Cardiac muscle cell (in vitro differentiated cells and primary cell): ENCODE measurements at regions not wholly inside any gene's neighbourhood (a gene's known extent, or its start where the extent isn't known, plus 50 kb on each side); places are given as distances from the start of the nearest gene placed in this dataset.
A peak's percentile ranks its signal among the peaks of the same experiment; 100 is the strongest.

ENCODE experiments used
- DNase-seq, 2 donors: peaks; one replicate each; pipeline versions ENCODE4 v3.0.0 to v3.0.0-alpha.2; 2010 to 2017; ENCODE audit warnings: low read depth in 1 of 2, low spot score in 1 of 2
- H3K27ac ChIP-seq: fragments of 200-600 bp; sonication (generic); 2 replicates; pipeline ENCODE4 v1.5.1; 2016
- H3K27me3 ChIP-seq: fragments of 200-600 bp; sonication (generic); 2 replicates; pipeline ENCODE4 v1.6.0; 2016; ENCODE audit warnings: control low read depth
- H3K36me3 ChIP-seq: fragments of 200-600 bp; sonication (generic); 2 replicates; pipeline ENCODE4 v1.5.1; 2016; ENCODE audit warnings: control low read depth
- H3K4me1 ChIP-seq: fragments of 200-600 bp; sonication (generic); 2 replicates; pipeline ENCODE4 v1.8.1; 2017; ENCODE audit warnings: low read depth, mild to moderate bottlenecking, mixed run types
- H3K4me3 ChIP-seq: fragments of 200-600 bp; sonication (generic); 2 replicates; pipeline ENCODE4 v1.5.1; 2016; ENCODE audit warnings: mild to moderate bottlenecking
- H3K9me3 ChIP-seq: fragments of 200-600 bp; sonication (generic); 2 replicates; pipeline ENCODE4 v1.5.1; 2017; ENCODE audit warnings: low read depth, mild to moderate bottlenecking, control low read depth
- CTCF ChIP-seq: IDR thresholded peaks from 2 replicates; pipeline ENCODE4 v1.5.1; 2012; ENCODE audit warnings: low read depth, mild to moderate bottlenecking, low read length

GRCh38 chr5:125348936-125349831 lies 602.7 kb upstream of the ZNF608 start:
- Histone ChIP-seq H3K4me3 (no peak overlapping the region), H3K36me3 (no peaks in the 10 kb centered on the region), H3K27ac (no peak overlapping the region), H3K27me3 (no peaks in the 10 kb centered on the region), H3K9me3 (no peaks in the 10 kb centered on the region), H3K4me1 (peaks cover 20% of the 10 kb centered on the region)
- DNase-seq = peak; percentile 30 to 49
- no peak for TF ChIP-seq CTCF

GRCh38 chr5:125357660-125358059 lies 611.2 kb upstream of the ZNF608 start:
- Histone ChIP-seq H3K27me3 (no peaks in the 10 kb centered on the region), H3K9me3 (no peaks in the 10 kb centered on the region), H3K4me1 (no peaks in the 10 kb centered on the region), H3K27ac (no peak overlapping the region), H3K36me3 (no peaks in the 10 kb centered on the region), H3K4me3 (no peak overlapping the region)
- no peak for DNase-seq
- TF ChIP-seq CTCF = no peak

GRCh38 chr5:125365747-125366146 lies 619.3 kb upstream of the ZNF608 start:
- no peak for TF ChIP-seq CTCF
- Histone ChIP-seq H3K4me3 (no peak overlapping the region), H3K27me3 (no peaks in the 10 kb centered on the region), H3K27ac (no peak overlapping the region), H3K4me1 (no peaks in the 10 kb centered on the region), H3K9me3 (no peaks in the 10 kb centered on the region), H3K36me3 (no peaks in the 10 kb centered on the region)
- no peak for DNase-seq

GRCh38 chr5:125367702-125368101 lies 621.3 kb upstream of the ZNF608 start:
- TF ChIP-seq CTCF = no peak
- no peaks in the 10 kb centered on the region for H3K9me3 ChIP-seq
- no peaks in the 10 kb centered on the region for H3K36me3 ChIP-seq
- H3K27me3 ChIP-seq = no peaks in the 10 kb centered on the region
- DNase-seq = peak in 1 of 2 donors; percentile 32
- H3K4me1 ChIP-seq = no peaks in the 10 kb centered on the region
- no peak overlapping the region for H3K27ac ChIP-seq
- H3K4me3 ChIP-seq = no peak overlapping the region

- Histone ChIP-seq H3K36me3 (no peaks in the 10 kb centered on the region), H3K4me3 (no peak overlapping the region), H3K27ac (no peak overlapping the region), H3K9me3 (no peaks in the 10 kb centered on the region), H3K27me3 (no peaks in the 10 kb centered on the region), H3K4me1 (peaks cover 17% of the 10 kb centered on the region)
- no peak for DNase-seq
- no peak for TF ChIP-seq CTCF
Observed at GRCh38 chr5:125370461-125371205, 624.2 kb upstream of the ZNF608 start.
